Endothelial cell of umbilical vein (primary cell): ENCODE measurements at regions not wholly inside any gene's neighbourhood (a gene's known extent, or its start where the extent isn't known, plus 50 kb on each side); places are given as distances from the start of the nearest gene placed in this dataset.

ENCODE experiments used
- BruUV-seq: library from RNA; stranded (reverse); fragments of 400-500 nt; replicated peaks from 2 replicates; lab custom pipeline; 2021; lab: Mats Ljungman, UMichigan
- CTCF ChIA-PET: fragments of 300-600, 350-600 bp; sonication (Branson Sonifier 250); formaldehyde crosslinking; loops from one replicate; lab custom pipeline; 2021; ENCODE audit warnings: antibody characterized with exemption, inconsistent platforms; lab: Charles Lee
- POLR2A ChIA-PET: fragments of 300-600, 350-600 bp; sonication (Branson Sonifier 250); formaldehyde crosslinking; loops from one replicate; lab custom pipeline; 2021; ENCODE audit warnings: antibody characterized with exemption, inconsistent platforms; lab: Charles Lee
- DNase-seq: peaks from one replicate; pipeline ENCODE4 v3.0.0-alpha.2; 2011; ENCODE audit warnings: low read depth, low spot score
- FAIRE-seq: peaks from 2 replicates; lab custom pipeline; 2011; peaks lifted over from hg19 to GRCh38; lab: Jason Lieb, UNC
- H2AFZ ChIP-seq: 2 replicates; pipeline ENCODE4 v1.6.0; 2012; ENCODE audit warnings: low read depth, low read length, control low read depth, inconsistent platforms
- H3K27ac ChIP-seq: 2 replicates; pipeline ENCODE4 v1.5.1; 2011; ENCODE audit warnings: low read depth, mild to moderate bottlenecking, control low read depth, low read length, moderate library complexity; ENCODE audit not compliant: insufficient read depth
- H3K27me3 ChIP-seq, 2 experiments: 2 replicates each; pipeline versions ENCODE4 v1.6.0 to v1.6.1; 2011; ENCODE audit warnings: low read length in 2 of 2, mixed read lengths in 1 of 2; ENCODE audit not compliant: control insufficient read depth in 2 of 2, insufficient read depth in 2 of 2
- H3K36me3 ChIP-seq, 2 experiments: 2 replicates in 1 of 2; 3 replicates in 1 of 2; pipeline ENCODE4 v1.5.1; 2011; ENCODE audit warnings: low read length in 2 of 2, mild to moderate bottlenecking in 1 of 2, moderate library complexity in 1 of 2; ENCODE audit not compliant: control insufficient read depth in 2 of 2, insufficient read depth in 2 of 2; ENCODE audit errors: extremely low read depth in 1 of 2
- H3K4me1 ChIP-seq: 3 replicates; pipeline ENCODE4 v1.5.1; 2011; ENCODE audit warnings: mild to moderate bottlenecking, low read length; ENCODE audit not compliant: control insufficient read depth, insufficient read depth; ENCODE audit errors: extremely low read depth
- H3K4me2 ChIP-seq: 2 replicates; pipeline ENCODE4 v1.6.1; 2011; ENCODE audit warnings: low read length, control low read depth, mixed read lengths; ENCODE audit not compliant: insufficient read depth
- H3K4me3 ChIP-seq, 3 experiments: fragments of 200-600 bp in 1 of 3; sonication (generic), shearing (Covaris generic) in 1 of 3; replicated peaks in 1 of 3; 2 replicates each; pipeline ENCODE4 v1.5.1; 2011 to 2016; ENCODE audit warnings: control low read depth in 3 of 3, low read length in 3 of 3, mild to moderate bottlenecking in 2 of 3, inconsistent platforms in 1 of 3, low read depth in 1 of 3, moderate library complexity in 1 of 3; ENCODE audit not compliant: insufficient read depth in 1 of 3
- H3K79me2 ChIP-seq: 2 replicates; pipeline ENCODE4 v1.6.0; 2012; ENCODE audit warnings: low read length, inconsistent platforms; ENCODE audit not compliant: control insufficient read depth, insufficient read depth
- H3K9ac ChIP-seq: replicated peaks from 2 replicates; pipeline ENCODE3; 2011; ENCODE audit warnings: low read length, control low read depth; ENCODE audit not compliant: insufficient read depth; ENCODE audit errors: extremely low read depth
- H3K9me1 ChIP-seq: replicated peaks from 3 replicates; pipeline ENCODE4 v1.6.0; 2011; ENCODE audit warnings: mild to moderate bottlenecking, low read length; ENCODE audit not compliant: control insufficient read depth, insufficient read depth; ENCODE audit errors: extremely low read depth
- H3K9me3 ChIP-seq: replicated peaks from 2 replicates; pipeline ENCODE4 v1.5.1; 2012; ENCODE audit warnings: low read length, inconsistent platforms; ENCODE audit not compliant: control insufficient read depth, insufficient read depth
- H4K20me1 ChIP-seq: replicated peaks from 2 replicates; pipeline ENCODE3; 2011; ENCODE audit warnings: mild to moderate bottlenecking, low read length; ENCODE audit not compliant: control insufficient read depth, insufficient read depth; ENCODE audit errors: extremely low read depth
- EZH2 ChIP-seq: IDR thresholded peaks from 2 replicates; pipeline ENCODE4 v1.6.1; 2012; ENCODE audit warnings: borderline replicate concordance, low read depth, mild to moderate bottlenecking, moderate library complexity, low read length, inconsistent platforms; ENCODE audit not compliant: severe bottlenecking
- FOS ChIP-seq: IDR thresholded peaks from 2 replicates; pipeline ENCODE4 v1.6.1; 2011; ENCODE audit warnings: mild to moderate bottlenecking, low read length, moderate library complexity, borderline replicate concordance; ENCODE audit not compliant: insufficient read depth
- GATA2 ChIP-seq: IDR thresholded peaks from 2 replicates; pipeline ENCODE4 v1.7.0; 2011; ENCODE audit warnings: low read depth, mild to moderate bottlenecking, moderate library complexity, mixed read lengths, low read length; ENCODE audit not compliant: insufficient read length, insufficient read depth
- JUN ChIP-seq: IDR thresholded peaks from 2 replicates; pipeline ENCODE4 v1.6.1; 2011; ENCODE audit warnings: borderline replicate concordance, low read depth; ENCODE audit not compliant: insufficient read length, insufficient read depth
- MYC ChIP-seq: IDR thresholded peaks from one replicate; pipeline ENCODE4 v1.6.1; 2011; ENCODE audit warnings: mild to moderate bottlenecking, low read depth, low read length
- POLR2A ChIP-seq: IDR thresholded peaks from 2 replicates; pipeline ENCODE4 v1.6.1; 2012; ENCODE audit warnings: low read depth, mild to moderate bottlenecking, control low read depth, low read length
- POLR2AphosphoS5 ChIP-seq: IDR thresholded peaks from 2 replicates; pipeline ENCODE4 v1.6.1; 2012; ENCODE audit warnings: low read depth, mild to moderate bottlenecking, control low read depth, low read length, moderate library complexity; ENCODE audit not compliant: insufficient read depth
- dilution Hi-C: fragments of 300-500 bp; cut with MboI; formaldehyde crosslinking; loops from one replicate; pipeline ENCODE4 v1.15.0; 2019; ENCODE audit warnings: low sequenced_read_pairs; ENCODE audit not compliant: extremely low pct_ligation_motif_present
- intact Hi-C: fragments of 100-400 bp; cut with micrococcal nuclease; formaldehyde crosslinking; loops from one replicate; pipeline ENCODE4 v1.10.0; 2022
- TF ChIP-seq, protein P1 (sequence below): IDR thresholded peaks from 2 replicates; pipeline ENCODE4 v1.6.1; 2011; ENCODE audit not compliant: insufficient read depth, insufficient read length
- TF ChIP-seq, protein P2 (sequence below), 2 donors: IDR thresholded peaks; 1 replicate in 1 of 2; 2 replicates in 1 of 2; pipeline ENCODE4 v1.5.1; 2011; ENCODE audit warnings: low read length in 2 of 2, mild to moderate bottlenecking in 2 of 2, moderate library complexity in 2 of 2, control low read depth in 1 of 2, inconsistent platforms in 1 of 2, low read depth in 1 of 2; ENCODE audit not compliant: insufficient read depth in 1 of 2; ENCODE audit errors: extremely low read depth in 1 of 2

DNA sequence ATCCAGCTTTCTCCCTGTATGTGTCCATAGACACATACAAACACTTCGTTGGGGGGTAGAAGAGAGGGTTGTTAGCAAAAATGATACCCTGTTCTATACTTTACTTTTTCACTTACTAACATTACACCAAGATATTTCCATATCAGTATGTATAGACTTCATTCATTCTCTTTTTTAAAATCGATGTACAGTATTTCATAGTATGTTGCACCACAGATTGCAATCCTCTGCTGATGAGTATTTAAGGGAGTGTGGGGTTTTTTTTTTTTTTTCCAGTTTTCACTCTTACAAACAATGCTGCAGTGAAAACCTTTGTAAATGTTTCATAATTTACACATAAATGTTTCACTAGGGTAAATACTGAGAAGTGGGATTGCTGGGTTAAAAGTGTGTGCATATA, 402.3 kb downstream of the LRATD1 start:
- Histone ChIP-seq H3K4me3 (no peak overlapping the region), H3K9me1 (no peaks in the 10 kb centered on the region), H3K9ac (no peak overlapping the region), H3K27me3 (no peaks in the 10 kb centered on the region), H3K9me3 (no peaks in the 10 kb centered on the region), H3K4me2 (no peak overlapping the region), H3K36me3 (no peaks in the 10 kb centered on the region), H3K27ac (no peak overlapping the region), H4K20me1 (no peaks in the 10 kb centered on the region), H3K79me2 (no peaks in the 10 kb centered on the region), H2AFZ (no peak overlapping the region), H3K4me1 (no peaks in the 10 kb centered on the region)
- no peak for TF ChIP-seq FOS
- TF ChIP-seq, protein P1, sequence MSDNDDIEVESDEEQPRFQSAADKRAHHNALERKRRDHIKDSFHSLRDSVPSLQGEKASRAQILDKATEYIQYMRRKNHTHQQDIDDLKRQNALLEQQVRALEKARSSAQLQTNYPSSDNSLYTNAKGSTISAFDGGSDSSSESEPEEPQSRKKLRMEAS: no peak
- no peak for TF ChIP-seq POLR2A
- no peak for TF ChIP-seq GATA2
- no peak for TF ChIP-seq EZH2
- no peak for TF ChIP-seq MYC
- no peak for TF ChIP-seq JUN
- TF ChIP-seq, protein P2, sequence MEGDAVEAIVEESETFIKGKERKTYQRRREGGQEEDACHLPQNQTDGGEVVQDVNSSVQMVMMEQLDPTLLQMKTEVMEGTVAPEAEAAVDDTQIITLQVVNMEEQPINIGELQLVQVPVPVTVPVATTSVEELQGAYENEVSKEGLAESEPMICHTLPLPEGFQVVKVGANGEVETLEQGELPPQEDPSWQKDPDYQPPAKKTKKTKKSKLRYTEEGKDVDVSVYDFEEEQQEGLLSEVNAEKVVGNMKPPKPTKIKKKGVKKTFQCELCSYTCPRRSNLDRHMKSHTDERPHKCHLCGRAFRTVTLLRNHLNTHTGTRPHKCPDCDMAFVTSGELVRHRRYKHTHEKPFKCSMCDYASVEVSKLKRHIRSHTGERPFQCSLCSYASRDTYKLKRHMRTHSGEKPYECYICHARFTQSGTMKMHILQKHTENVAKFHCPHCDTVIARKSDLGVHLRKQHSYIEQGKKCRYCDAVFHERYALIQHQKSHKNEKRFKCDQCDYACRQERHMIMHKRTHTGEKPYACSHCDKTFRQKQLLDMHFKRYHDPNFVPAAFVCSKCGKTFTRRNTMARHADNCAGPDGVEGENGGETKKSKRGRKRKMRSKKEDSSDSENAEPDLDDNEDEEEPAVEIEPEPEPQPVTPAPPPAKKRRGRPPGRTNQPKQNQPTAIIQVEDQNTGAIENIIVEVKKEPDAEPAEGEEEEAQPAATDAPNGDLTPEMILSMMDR (IDR thresholded peaks at IDR 0.05; ENCODE audit: extremely low read depth in 1 of 2, insufficient read depth in 1 of 2, low read depth in 1 of 2, low read length in 2 of 2): no peak
- no peak for TF ChIP-seq POLR2AphosphoS5
- POLR2A ChIA-PET: no interaction called here
- intact Hi-C loops: no loop called here
- dilution Hi-C loops: no loop called here
- no TSS peak for BruUV-seq
- DNase-seq (no peak), FAIRE-seq (no peak)
- CTCF ChIA-PET: no interaction called here
